H1 (cell line): ENCODE measurements at regions not wholly inside any gene's neighbourhood (a gene's known extent, or its start where the extent isn't known, plus 50 kb on each side); places are given as distances from the start of the nearest gene placed in this dataset.

Experiments used
- BRCA1 ChIP-seq: IDR thresholded peaks from 2 replicates; pipeline ENCODE4 v1.6.1; 2012; ENCODE audit warnings: low read depth, low read length, improper control_type of control experiment
- KDM5A ChIP-seq: fragments of 200-600 bp; IDR thresholded peaks from 2 replicates; pipeline ENCODE4 v1.7.1; 2012; ENCODE audit warnings: mild to moderate bottlenecking, low read length, inconsistent platforms, mixed read lengths
- PHF8 ChIP-seq: fragments of 200-600 bp; sonication (generic); conservative IDR thresholded peaks from 2 replicates; pipeline ENCODE4 v1.7.1; 2012; ENCODE audit warnings: low read depth, mild to moderate bottlenecking, inconsistent platforms, low read length, moderate library complexity
- POLR2AphosphoS5 ChIP-seq: IDR thresholded peaks from 2 replicates; pipeline ENCODE4 v1.6.1; 2011; ENCODE audit warnings: low read depth, low read length
- SP2 ChIP-seq: IDR thresholded peaks from 2 replicates; pipeline ENCODE4 v1.6.1; 2012; ENCODE audit warnings: mild to moderate bottlenecking, low read length, inconsistent platforms
- TAF1 ChIP-seq: IDR thresholded peaks from 2 replicates; pipeline ENCODE4 v1.6.1; 2011; ENCODE audit warnings: mild to moderate bottlenecking, low read depth, low read length
- YY1 ChIP-seq: IDR thresholded peaks from 2 replicates; pipeline ENCODE4 v1.6.1; 2011; ENCODE audit warnings: low read depth, mild to moderate bottlenecking, low read length
- TF ChIP-seq, protein P1 (sequence below), 3 experiments: IDR thresholded peaks; 1 replicate in 2 of 3; 2 replicates in 1 of 3; pipeline versions ENCODE4 v1.5.1 to v1.6.1; 2011; ENCODE audit warnings: low read length in 3 of 3, mild to moderate bottlenecking in 3 of 3, inconsistent platforms in 2 of 3, low read depth in 1 of 3, moderate library complexity in 1 of 3; ENCODE audit not compliant: insufficient read depth in 1 of 3; ENCODE audit errors: control extremely low read depth in 1 of 3

DNA sequence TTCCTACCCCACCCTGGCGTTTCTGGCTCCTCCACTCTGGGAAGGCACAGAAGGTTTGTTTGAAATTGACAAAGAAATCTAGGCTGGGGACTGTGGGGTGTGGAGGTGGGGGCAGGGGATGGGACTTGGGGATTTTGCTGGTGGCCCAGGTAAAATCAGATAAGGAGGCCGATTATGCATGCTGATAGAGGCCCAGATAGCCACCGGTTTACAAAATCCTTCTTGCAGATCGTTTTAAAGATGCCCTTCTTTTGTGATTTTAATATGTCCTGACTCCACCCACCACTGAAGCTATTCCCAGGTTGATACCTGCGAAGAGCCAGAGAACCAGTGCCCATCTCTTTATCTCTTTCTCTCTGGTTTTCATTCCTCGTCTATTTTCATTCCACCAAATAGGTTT lies 104.9 kb downstream of the TFAP2C start:
- no peak for TF ChIP-seq TAF1
- no peak for TF ChIP-seq BRCA1
- TF ChIP-seq, protein P1, sequence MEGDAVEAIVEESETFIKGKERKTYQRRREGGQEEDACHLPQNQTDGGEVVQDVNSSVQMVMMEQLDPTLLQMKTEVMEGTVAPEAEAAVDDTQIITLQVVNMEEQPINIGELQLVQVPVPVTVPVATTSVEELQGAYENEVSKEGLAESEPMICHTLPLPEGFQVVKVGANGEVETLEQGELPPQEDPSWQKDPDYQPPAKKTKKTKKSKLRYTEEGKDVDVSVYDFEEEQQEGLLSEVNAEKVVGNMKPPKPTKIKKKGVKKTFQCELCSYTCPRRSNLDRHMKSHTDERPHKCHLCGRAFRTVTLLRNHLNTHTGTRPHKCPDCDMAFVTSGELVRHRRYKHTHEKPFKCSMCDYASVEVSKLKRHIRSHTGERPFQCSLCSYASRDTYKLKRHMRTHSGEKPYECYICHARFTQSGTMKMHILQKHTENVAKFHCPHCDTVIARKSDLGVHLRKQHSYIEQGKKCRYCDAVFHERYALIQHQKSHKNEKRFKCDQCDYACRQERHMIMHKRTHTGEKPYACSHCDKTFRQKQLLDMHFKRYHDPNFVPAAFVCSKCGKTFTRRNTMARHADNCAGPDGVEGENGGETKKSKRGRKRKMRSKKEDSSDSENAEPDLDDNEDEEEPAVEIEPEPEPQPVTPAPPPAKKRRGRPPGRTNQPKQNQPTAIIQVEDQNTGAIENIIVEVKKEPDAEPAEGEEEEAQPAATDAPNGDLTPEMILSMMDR (IDR thresholded peaks at IDR 0.05; ENCODE audit: control extremely low read depth in 1 of 3, insufficient read depth in 1 of 3, low read depth in 1 of 3, low read length in 3 of 3), result no peak
- no peak for TF ChIP-seq PHF8
- no peak for TF ChIP-seq KDM5A
- no peak for TF ChIP-seq POLR2AphosphoS5
- TF ChIP-seq YY1, result no peak
- no peak for TF ChIP-seq SP2
